Smooth muscle cell of the brain vasculature (primary cell): ENCODE measurements at regions not wholly inside any gene's neighbourhood (a gene's known extent, or its start where the extent isn't known, plus 50 kb on each side); places are given as distances from the start of the nearest gene placed in this dataset.
"Not testable (repeated sequence)": the region's sequence is repeated elsewhere in the genome, so short reads cannot be mapped to it uniquely, and the experiment has no call there.

ENCODE experiments used
- DNase-seq: peaks from one replicate; pipeline ENCODE4 v3.0.0-alpha.2; 2012; ENCODE audit warnings: low read depth, low spot score

DNA sequence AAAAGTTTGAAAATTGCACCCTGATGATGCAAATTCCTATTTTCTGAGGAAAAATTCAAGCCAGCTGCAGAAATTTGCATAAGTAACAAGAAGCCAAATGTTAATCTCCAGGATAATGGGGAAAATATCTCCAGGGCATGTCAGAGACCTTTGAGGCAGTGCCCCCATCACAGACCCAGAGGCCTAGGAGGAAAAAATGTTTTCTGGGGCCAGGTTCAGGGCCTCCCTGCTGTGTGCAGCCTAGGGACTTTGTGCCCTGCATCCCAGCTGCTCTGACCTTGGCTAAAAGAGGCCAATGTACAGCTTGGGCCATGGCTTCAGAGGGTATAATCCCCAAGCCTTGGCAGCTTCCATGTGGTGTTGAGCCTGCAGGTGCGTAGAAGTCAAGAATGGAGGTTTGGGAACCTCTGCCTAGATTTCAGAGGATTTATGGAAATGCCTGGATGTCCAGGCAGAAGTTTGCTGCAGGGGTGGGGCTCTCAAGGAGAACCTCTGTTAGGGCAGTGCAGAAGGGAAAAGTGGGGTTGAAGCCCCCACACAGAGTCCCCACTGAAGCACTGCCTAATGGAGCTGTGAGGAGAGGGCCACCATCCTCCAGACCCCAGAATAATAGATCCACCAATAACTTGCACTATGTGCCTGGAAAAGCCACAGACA lies 51.7 kb upstream of the NDUFV2 start:
- not testable (repeated sequence) for DNase-seq
